ENCODE measurements at regions not wholly inside any gene's neighbourhood (a gene's known extent, or its start where the extent isn't known, plus 50 kb on each side); places are given as distances from the start of the nearest gene placed in this dataset.

DNA sequence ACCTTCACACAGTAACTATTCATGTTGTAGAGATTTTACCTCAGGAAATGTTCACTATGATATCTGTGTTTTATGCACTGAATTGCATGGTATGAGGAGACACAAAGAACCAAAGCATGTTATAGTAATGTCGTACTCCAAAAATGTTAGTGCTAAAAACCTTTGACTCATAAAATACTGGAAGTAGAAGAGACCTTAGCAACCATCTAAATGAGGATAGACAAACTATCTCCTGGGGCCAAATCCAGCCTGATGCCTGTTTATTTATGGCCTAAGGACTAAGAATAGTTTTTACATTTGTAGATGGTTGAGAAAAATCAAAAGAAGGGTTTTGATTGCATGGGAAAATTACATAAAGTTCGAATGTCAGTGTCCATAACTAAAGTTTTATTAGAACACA, 535.1 kb downstream of the INHBA start:
- Histone ChIP-seq H3K27ac (ENCODE audit: low read depth in 1 of 3, low read length in 2 of 3) (no peak overlapping the region), H3K9me3 (ENCODE audit: control insufficient read depth in 2 of 2, insufficient read depth in 1 of 2, low read depth in 1 of 2, low read length in 1 of 2) (no peaks in the 10 kb centered on the region), H3K4me1 (ENCODE audit: control insufficient read depth in 3 of 3, insufficient read depth in 2 of 3, low read depth in 1 of 3, low read length in 2 of 3) (no peaks in the 10 kb centered on the region), H3K4me3 (ENCODE audit: low read depth in 1 of 3, low read length in 3 of 3) (no peak overlapping the region), H3K36me3 (ENCODE audit: control insufficient read depth in 3 of 3, insufficient read depth in 2 of 3, low read depth in 1 of 3, low read length in 3 of 3) (no peaks in the 10 kb centered on the region), H3K27me3 (ENCODE audit: control insufficient read depth in 3 of 3, insufficient read depth in 3 of 3, low read length in 3 of 3) (no peaks in the 10 kb centered on the region)
- FAIRE-seq, result no peak
- DNase-seq, result no peak
- WGBS, 3 donors, result 27 to 51% (median 29%) methylated on average over 2 of the region's 2 CpGs

- WGBS, 3 donors, result 35 to 79% (median 65%) methylated on average over 2 of the region's 2 CpGs
- FAIRE-seq, result no peak
- no peaks in the 10 kb centered on the region for H3K9me3 ChIP-seq (ENCODE audit: control insufficient read depth in 2 of 2, insufficient read depth in 1 of 2, low read depth in 1 of 2, low read length in 1 of 2)
- H3K36me3 ChIP-seq (ENCODE audit: control insufficient read depth in 3 of 3, insufficient read depth in 2 of 3, low read depth in 1 of 3, low read length in 3 of 3), result no peaks in the 10 kb centered on the region
- DNase-seq, result no peak
- H3K27me3 ChIP-seq (ENCODE audit: control insufficient read depth in 3 of 3, insufficient read depth in 3 of 3, low read length in 3 of 3), result no peaks in the 10 kb centered on the region
- no peak overlapping the region for H3K27ac ChIP-seq (ENCODE audit: low read depth in 1 of 3, low read length in 2 of 3)
- no peaks in the 10 kb centered on the region for H3K4me1 ChIP-seq (ENCODE audit: control insufficient read depth in 3 of 3, insufficient read depth in 2 of 3, low read depth in 1 of 3, low read length in 2 of 3)
- no peak overlapping the region for H3K4me3 ChIP-seq (ENCODE audit: low read depth in 1 of 3, low read length in 3 of 3)
Measured at GRCh38 chr7:41164440-41164839, 538.5 kb downstream of the INHBA start.

DNA sequence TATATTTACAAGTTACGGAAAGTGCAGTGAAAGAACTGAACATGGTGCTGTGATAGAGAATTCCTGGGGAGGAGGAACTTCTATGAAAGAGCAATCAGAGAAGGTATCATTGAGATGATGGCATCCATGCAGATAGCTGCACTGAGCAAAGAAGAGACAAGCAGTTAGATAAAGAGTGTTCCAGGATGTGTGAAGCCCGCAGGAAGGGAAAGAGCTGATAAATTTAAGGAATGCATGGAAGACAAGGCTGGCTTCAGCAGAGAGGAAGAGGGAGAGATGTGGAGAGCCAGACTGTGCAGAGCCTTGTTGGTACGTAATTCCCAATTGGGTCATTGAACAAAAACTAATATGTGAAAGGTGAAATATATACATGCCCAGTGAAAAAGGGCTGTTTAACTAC, 538.9 kb downstream of the INHBA start:
- no peak overlapping the region for H3K27ac ChIP-seq (ENCODE audit: low read depth in 1 of 3, low read length in 2 of 3)
- no peaks in the 10 kb centered on the region for H3K36me3 ChIP-seq (ENCODE audit: control insufficient read depth in 3 of 3, insufficient read depth in 2 of 3, low read depth in 1 of 3, low read length in 3 of 3)
- WGBS, 3 donors, result 65 to 77% (median 65%) methylated on average over 3 of the region's 3 CpGs
- H3K27me3 ChIP-seq (ENCODE audit: control insufficient read depth in 3 of 3, insufficient read depth in 3 of 3, low read length in 3 of 3), result no peaks in the 10 kb centered on the region
- no peaks in the 10 kb centered on the region for H3K9me3 ChIP-seq (ENCODE audit: control insufficient read depth in 2 of 2, insufficient read depth in 1 of 2, low read depth in 1 of 2, low read length in 1 of 2)
- H3K4me3 ChIP-seq (ENCODE audit: low read depth in 1 of 3, low read length in 3 of 3), result no peak overlapping the region
- no peaks in the 10 kb centered on the region for H3K4me1 ChIP-seq (ENCODE audit: control insufficient read depth in 3 of 3, insufficient read depth in 2 of 3, low read depth in 1 of 3, low read length in 2 of 3)
- DNase-seq, result no peak
- FAIRE-seq, result no peak

DNA sequence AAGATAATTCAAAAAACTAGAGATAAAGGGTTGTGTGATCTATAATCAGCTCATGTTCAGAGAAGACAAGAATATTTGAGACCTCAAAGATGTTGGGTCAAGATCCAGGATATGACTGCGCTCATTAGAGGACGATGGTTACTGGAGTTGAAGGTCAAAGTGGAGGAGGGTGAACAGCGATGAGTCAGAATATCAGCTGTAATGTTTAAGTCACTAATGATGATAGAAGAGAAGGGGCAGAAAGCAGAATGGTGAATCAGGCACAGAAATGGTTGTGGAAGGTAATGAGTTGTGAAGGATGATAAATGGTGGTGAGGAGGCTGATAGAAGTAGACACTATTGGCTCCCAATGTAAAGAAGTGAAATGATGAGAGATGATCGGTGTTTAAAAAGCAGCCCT, 540.3 kb downstream of the INHBA start:
- WGBS, 3 donors, result 86 to 90% (median 89%) methylated on average over 4 of the region's 4 CpGs
- Histone ChIP-seq H3K4me3 (ENCODE audit: low read depth in 1 of 3, low read length in 3 of 3) (no peak overlapping the region), H3K27ac (ENCODE audit: low read depth in 1 of 3, low read length in 2 of 3) (no peak overlapping the region), H3K4me1 (ENCODE audit: control insufficient read depth in 3 of 3, insufficient read depth in 2 of 3, low read depth in 1 of 3, low read length in 2 of 3) (no peaks in the 10 kb centered on the region), H3K36me3 (ENCODE audit: control insufficient read depth in 3 of 3, insufficient read depth in 2 of 3, low read depth in 1 of 3, low read length in 3 of 3) (no peaks in the 10 kb centered on the region), H3K27me3 (ENCODE audit: control insufficient read depth in 3 of 3, insufficient read depth in 3 of 3, low read length in 3 of 3) (no peaks in the 10 kb centered on the region), H3K9me3 (ENCODE audit: control insufficient read depth in 2 of 2, insufficient read depth in 1 of 2, low read depth in 1 of 2, low read length in 1 of 2) (no peaks in the 10 kb centered on the region)
- DNase-seq (no peak), FAIRE-seq (no peak)

GRCh38 chr7:41161041-41161587, 541.8 kb downstream of the INHBA start:
- no peak for FAIRE-seq
- H3K9me3 ChIP-seq (ENCODE audit: control insufficient read depth in 2 of 2, insufficient read depth in 1 of 2, low read depth in 1 of 2, low read length in 1 of 2), result no peaks in the 10 kb centered on the region
- 80 to 90% (median 88%) methylated on average over 4 of the region's 4 CpGs for WGBS, 3 donors
- H3K36me3 ChIP-seq (ENCODE audit: control insufficient read depth in 3 of 3, insufficient read depth in 2 of 3, low read depth in 1 of 3, low read length in 3 of 3), result no peaks in the 10 kb centered on the region
- no peak overlapping the region for H3K4me3 ChIP-seq (ENCODE audit: low read depth in 1 of 3, low read length in 3 of 3)
- no peak for DNase-seq
- H3K27ac ChIP-seq (ENCODE audit: low read depth in 1 of 3, low read length in 2 of 3), result no peak overlapping the region
- no peaks in the 10 kb centered on the region for H3K27me3 ChIP-seq (ENCODE audit: control insufficient read depth in 3 of 3, insufficient read depth in 3 of 3, low read length in 3 of 3)
- H3K4me1 ChIP-seq (ENCODE audit: control insufficient read depth in 3 of 3, insufficient read depth in 2 of 3, low read depth in 1 of 3, low read length in 2 of 3), result no peaks in the 10 kb centered on the region

DNA sequence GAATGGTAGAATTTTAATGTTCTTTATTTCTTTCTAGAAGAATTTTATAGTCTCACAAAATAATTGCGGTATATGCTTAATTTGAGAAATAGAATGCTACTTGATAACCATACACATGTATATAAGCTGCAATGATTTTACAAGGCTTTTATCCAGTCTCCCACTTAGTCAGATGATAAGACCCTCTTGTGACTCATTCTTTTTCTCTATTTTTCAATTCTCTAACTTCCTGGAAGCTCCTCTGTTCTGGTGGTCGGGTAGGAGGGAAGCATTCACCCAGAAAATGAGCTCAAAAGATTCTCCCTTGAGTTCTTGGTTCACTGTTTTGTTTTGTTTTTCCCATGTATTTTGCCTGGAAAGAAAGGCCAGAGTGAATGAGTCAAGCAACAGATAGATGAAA, 546.6 kb downstream of the INHBA start:
- Histone ChIP-seq H3K9me3 (ENCODE audit: control insufficient read depth in 2 of 2, insufficient read depth in 1 of 2, low read depth in 1 of 2, low read length in 1 of 2) (no peaks in the 10 kb centered on the region), H3K27me3 (ENCODE audit: control insufficient read depth in 3 of 3, insufficient read depth in 3 of 3, low read length in 3 of 3) (no peaks in the 10 kb centered on the region), H3K27ac (ENCODE audit: low read depth in 1 of 3, low read length in 2 of 3) (no peak overlapping the region), H3K36me3 (ENCODE audit: control insufficient read depth in 3 of 3, insufficient read depth in 2 of 3, low read depth in 1 of 3, low read length in 3 of 3) (no peaks in the 10 kb centered on the region), H3K4me1 (ENCODE audit: control insufficient read depth in 3 of 3, insufficient read depth in 2 of 3, low read depth in 1 of 3, low read length in 2 of 3) (no peaks in the 10 kb centered on the region), H3K4me3 (ENCODE audit: low read depth in 1 of 3, low read length in 3 of 3) (no peak overlapping the region)
- DNase-seq (no peak), FAIRE-seq (no peak)
- 51 to 76% (median 62%) methylated on average over 2 of the region's 2 CpGs for WGBS, 3 donors

GRCh38 chr7:41153268-41153667, 549.6 kb downstream of the INHBA start:
- Histone ChIP-seq H3K4me3 (ENCODE audit: low read depth in 1 of 3, low read length in 3 of 3) (no peak overlapping the region), H3K27me3 (ENCODE audit: control insufficient read depth in 3 of 3, insufficient read depth in 3 of 3, low read length in 3 of 3) (no peaks in the 10 kb centered on the region), H3K9me3 (ENCODE audit: control insufficient read depth in 2 of 2, insufficient read depth in 1 of 2, low read depth in 1 of 2, low read length in 1 of 2) (no peaks in the 10 kb centered on the region), H3K36me3 (ENCODE audit: control insufficient read depth in 3 of 3, insufficient read depth in 2 of 3, low read depth in 1 of 3, low read length in 3 of 3) (no peaks in the 10 kb centered on the region), H3K4me1 (ENCODE audit: control insufficient read depth in 3 of 3, insufficient read depth in 2 of 3, low read depth in 1 of 3, low read length in 2 of 3) (no peaks in the 10 kb centered on the region), H3K27ac (ENCODE audit: low read depth in 1 of 3, low read length in 2 of 3) (no peak overlapping the region)
- no peak for FAIRE-seq
- DNase-seq, result no peak

DNA sequence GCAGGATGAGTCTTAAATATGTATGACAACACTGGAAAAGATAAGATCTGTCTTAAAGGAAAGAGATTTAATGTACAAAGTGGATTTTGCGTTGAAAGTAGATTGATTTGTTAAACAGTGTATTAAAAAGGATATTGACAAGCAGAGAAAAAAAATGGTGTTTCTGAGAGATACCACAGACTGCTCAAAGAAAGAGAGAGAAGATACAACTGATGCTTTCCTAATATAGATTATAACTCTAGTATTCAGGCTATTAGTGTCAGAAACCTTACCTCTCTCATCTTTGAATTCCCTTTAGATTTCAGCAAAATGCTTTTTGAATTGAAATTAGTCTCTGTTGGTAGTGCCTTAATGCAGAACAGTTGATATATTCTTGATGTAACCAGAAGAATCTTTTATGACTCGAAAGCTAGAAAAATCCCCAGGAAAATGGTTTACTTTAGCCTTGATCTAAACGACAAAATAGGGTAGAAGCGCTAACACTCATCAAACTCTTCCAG, 550.7 kb downstream of the INHBA start:
- WGBS, 3 donors, result 73 to 84% (median 83%) methylated on average over 4 of the region's 4 CpGs

DNA sequence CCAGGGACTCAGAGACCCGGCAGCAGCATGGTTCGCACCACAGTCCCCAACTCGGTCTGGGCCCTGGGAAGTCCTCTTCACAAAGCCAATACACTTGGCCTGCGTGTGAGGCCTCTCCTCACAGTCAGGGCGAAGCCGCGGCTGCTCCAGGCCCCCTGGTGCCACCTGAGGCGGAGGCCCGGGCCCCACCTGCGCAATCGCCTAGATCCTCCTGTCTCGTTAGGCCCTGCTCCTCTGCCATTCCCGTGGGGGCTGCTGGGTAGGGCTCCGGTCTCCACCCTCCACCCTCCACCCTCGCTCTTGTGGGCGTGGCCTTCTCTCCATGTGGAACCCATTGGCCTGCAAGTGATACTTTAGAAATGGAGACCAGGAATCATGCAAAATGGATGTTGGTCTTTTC, 553.3 kb downstream of the INHBA start:
- Histone ChIP-seq H3K4me3 (ENCODE audit: low read depth in 1 of 3, low read length in 3 of 3) (no peak overlapping the region), H3K36me3 (ENCODE audit: control insufficient read depth in 3 of 3, insufficient read depth in 2 of 3, low read depth in 1 of 3, low read length in 3 of 3) (no peaks in the 10 kb centered on the region), H3K27ac (ENCODE audit: low read depth in 1 of 3, low read length in 2 of 3) (no peak overlapping the region), H3K27me3 (ENCODE audit: control insufficient read depth in 3 of 3, insufficient read depth in 3 of 3, low read length in 3 of 3) (no peaks in the 10 kb centered on the region), H3K4me1 (ENCODE audit: control insufficient read depth in 3 of 3, insufficient read depth in 2 of 3, low read depth in 1 of 3, low read length in 2 of 3) (no peaks in the 10 kb centered on the region), H3K9me3 (ENCODE audit: control insufficient read depth in 2 of 2, insufficient read depth in 1 of 2, low read depth in 1 of 2, low read length in 1 of 2) (no peaks in the 10 kb centered on the region)
- WGBS, 3 donors, result 85 to 93% (median 91%) methylated on average over 16 of the region's 16 CpGs
- FAIRE-seq (no peak), DNase-seq (no peak)

More for the DNA sequence above, 550.7 kb downstream of the INHBA start:
- H3K9me3 ChIP-seq (ENCODE audit: control insufficient read depth in 2 of 2, insufficient read depth in 1 of 2, low read depth in 1 of 2, low read length in 1 of 2), result no peaks in the 10 kb centered on the region
- H3K4me1 ChIP-seq (ENCODE audit: control insufficient read depth in 3 of 3, insufficient read depth in 2 of 3, low read depth in 1 of 3, low read length in 2 of 3), result no peaks in the 10 kb centered on the region
- FAIRE-seq, result no peak
- H3K36me3 ChIP-seq (ENCODE audit: control insufficient read depth in 3 of 3, insufficient read depth in 2 of 3, low read depth in 1 of 3, low read length in 3 of 3), result no peaks in the 10 kb centered on the region
- no peak overlapping the region for H3K4me3 ChIP-seq (ENCODE audit: low read depth in 1 of 3, low read length in 3 of 3)
- no peak for DNase-seq
- H3K27ac ChIP-seq (ENCODE audit: low read depth in 1 of 3, low read length in 2 of 3), result no peak overlapping the region
- no peaks in the 10 kb centered on the region for H3K27me3 ChIP-seq (ENCODE audit: control insufficient read depth in 3 of 3, insufficient read depth in 3 of 3, low read length in 3 of 3)
